Right renal cortex interstitium (tissue), 3 donors: ENCODE measurements at regions not wholly inside any gene's neighbourhood (a gene's known extent, or its start where the extent isn't known, plus 50 kb on each side); places are given as distances from the start of the nearest gene placed in this dataset.

Experiments used
- DNase-seq, 3 donors: peaks; one replicate each; pipeline ENCODE4 v3.0.0-alpha.2; 2013; ENCODE audit warnings: low read depth in 3 of 3, low spot score in 2 of 3

GRCh38 chr3:83729576-83729975, 1229.2 kb upstream of the CADM2 start:
- DNase-seq, result no peak

DNA sequence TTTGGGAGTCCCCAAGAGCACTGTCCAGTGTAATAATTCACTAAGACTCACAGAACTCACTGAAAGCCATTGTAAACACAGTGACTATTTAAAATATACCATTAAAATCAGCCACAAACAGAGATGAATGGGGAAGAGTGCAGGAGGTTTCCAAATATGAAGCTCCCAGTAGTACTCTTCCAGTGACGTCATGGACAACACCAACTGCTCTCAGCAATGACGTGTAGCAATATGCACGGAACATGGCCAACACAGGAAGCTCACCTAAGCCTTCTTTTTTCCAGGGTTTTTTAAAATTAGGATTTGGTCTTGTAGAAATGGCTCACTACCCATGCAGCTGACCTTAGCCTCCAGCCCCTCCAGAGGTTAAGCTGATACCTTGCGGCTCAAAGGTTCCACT, 1224.1 kb upstream of the CADM2 start:
- no peak for DNase-seq

GRCh38 chr3:83738202-83738601, 1220.6 kb upstream of the CADM2 start:
- DNase-seq, result no peak

GRCh38 chr3:83740504-83740903, 1218.3 kb upstream of the CADM2 start:
- no peak for DNase-seq

- DNase-seq, result no peak
Observed at GRCh38 chr3:83765956-83766355, 1192.8 kb upstream of the CADM2 start.

DNA sequence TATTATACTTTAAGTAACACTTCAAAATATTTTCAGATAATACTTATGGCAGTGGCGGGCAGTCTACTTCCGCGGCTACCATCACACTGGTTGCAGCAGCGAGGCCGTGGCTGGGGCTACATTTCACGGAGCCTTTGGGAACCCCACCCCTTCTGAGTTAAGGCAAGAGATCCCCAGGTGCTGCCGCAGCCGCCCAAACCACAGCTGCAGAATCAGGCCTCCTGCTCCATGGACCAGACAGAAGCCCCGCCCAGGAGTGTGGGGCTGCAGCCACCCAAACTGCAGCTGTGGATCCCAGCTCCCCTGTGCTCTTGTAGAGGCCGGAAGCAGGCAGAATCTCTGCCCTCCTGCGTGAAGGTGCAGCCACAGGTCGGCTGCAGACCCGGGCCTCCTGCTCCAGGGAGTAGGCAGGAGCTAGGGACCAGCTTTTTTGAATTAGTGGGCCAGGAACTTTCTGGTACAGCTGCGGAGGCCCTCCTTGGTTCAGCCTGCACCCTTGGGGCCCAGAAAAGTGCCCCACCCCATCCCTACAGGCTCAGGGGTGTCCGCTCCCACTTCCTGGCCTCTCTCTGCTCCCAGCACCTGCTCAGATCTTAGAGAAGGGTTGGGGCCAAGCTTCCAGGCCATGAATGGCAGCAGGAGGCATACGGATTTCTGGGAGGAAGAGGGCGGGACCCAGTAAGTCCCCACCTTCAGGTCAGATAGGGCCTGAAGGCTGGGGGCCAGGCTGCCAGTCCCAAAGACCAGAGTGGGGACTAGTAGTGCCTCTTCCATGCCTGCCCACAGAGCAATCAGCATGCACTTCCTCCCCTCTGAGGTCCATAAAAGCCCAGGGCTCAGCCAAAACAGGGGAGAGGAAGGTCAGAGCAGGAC, 1188.8 kb upstream of the CADM2 start:
- DNase-seq, result no peak

- no peak for DNase-seq
Observed at GRCh38 chr3:83770664-83771402, 1188.0 kb upstream of the CADM2 start.

DNA sequence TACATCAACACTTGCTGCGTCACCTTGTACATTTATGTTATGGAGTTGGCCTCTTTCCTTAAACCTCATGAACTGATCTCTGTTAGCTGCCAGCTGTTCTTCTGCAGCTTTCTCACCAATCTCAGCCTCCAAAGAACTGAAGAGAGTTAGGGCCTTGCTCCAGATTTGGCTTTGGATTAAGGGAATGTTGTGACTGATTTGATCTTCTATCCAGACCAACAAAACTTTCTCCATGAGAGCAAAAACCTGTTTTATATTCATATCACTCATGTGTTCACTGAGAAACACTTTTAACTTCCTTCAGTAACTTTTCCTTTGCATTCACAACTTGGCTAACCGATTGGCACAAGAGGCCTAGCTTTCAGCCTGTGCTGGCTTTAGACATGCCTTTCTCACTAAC, 1156.0 kb upstream of the CADM2 start:
- DNase-seq, result no peak

- no peak for DNase-seq
Observed at GRCh38 chr3:83807511-83807910, 1151.3 kb upstream of the CADM2 start.

DNA sequence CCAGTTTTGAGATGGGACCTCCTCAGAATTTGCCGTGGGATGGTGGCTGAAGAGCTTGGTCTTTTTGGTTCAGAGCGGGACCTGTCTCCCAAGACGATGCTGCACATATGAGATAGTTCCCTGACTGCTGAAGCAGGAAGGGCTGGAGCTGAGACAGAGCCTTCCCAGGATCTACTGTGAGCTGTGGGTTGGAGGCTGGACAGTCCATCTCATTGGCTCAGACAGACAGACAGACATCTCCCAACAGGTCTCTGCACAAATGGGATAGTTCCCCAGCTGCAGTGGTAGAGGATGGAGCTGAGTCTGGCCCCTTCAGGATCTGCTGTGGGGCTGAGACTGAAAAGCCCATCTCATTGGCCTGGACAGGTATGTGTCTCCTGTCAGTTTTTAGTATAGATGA, 1145.6 kb upstream of the CADM2 start:
- DNase-seq, result no peak

DNA sequence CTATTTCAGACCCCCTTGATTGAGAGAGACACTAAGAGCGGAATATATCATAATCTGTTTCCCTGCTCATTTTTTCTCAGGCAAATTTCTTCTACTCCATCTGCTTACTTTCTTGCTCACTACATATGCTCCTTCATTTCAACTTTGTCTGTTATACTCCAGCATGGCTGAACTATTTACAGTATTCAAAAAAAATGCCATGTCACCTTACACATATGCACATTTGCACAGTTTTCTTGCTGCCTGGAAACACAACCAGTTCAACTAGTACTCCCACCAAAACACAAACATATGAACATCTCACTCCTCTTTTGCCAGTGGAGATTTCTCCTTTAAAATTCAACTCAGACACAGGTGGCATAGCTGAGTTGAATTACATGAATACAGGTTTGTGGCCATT, 1142.1 kb upstream of the CADM2 start:
- DNase-seq, result no peak

DNA sequence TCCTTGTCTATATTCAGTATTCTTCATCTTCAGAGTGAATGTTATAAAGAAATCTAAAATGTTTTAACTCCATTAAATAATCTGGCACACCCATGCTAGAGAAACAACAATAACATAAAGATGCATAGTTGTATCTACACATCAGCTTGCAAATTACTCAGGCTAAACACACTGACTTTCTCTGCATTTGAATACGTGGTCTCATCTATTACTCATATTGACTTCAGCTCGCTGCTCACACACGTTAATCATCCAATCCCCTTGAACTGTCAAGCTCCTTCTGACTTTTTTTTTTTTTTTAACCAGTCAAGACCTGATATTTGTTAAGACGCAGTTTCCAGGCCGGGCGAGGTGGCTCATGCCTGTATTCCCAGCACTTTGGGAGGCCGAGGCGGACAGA, 1137.3 kb upstream of the CADM2 start:
- no peak for DNase-seq

- no peak for DNase-seq
Observed at GRCh38 chr3:83823095-83823494, 1135.7 kb upstream of the CADM2 start.

DNA sequence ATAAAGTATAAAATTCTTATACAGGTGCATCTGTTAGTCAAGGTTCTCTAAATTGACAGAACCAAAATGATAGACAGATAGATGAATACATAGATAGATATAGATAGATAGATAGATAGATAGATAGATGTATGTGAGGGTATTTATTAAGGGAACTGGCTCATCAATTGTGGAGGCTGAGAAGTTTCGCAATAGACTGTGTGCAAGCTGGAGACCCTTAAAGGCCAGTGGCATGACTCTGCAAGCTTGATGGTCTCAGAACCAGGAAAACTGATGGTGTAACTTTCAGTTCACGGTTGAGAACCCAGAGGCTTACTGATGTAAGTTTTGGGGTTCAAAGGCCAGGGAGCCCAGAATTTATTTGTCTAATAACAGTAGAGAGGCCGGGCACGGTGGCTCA, 1123.7 kb upstream of the CADM2 start:
- no peak for DNase-seq

GRCh38 chr3:83842511-83842910, 1116.3 kb upstream of the CADM2 start:
- DNase-seq, result no peak

- no peak for DNase-seq
Observed at GRCh38 chr3:83843716-83844115, 1115.1 kb upstream of the CADM2 start.

DNA sequence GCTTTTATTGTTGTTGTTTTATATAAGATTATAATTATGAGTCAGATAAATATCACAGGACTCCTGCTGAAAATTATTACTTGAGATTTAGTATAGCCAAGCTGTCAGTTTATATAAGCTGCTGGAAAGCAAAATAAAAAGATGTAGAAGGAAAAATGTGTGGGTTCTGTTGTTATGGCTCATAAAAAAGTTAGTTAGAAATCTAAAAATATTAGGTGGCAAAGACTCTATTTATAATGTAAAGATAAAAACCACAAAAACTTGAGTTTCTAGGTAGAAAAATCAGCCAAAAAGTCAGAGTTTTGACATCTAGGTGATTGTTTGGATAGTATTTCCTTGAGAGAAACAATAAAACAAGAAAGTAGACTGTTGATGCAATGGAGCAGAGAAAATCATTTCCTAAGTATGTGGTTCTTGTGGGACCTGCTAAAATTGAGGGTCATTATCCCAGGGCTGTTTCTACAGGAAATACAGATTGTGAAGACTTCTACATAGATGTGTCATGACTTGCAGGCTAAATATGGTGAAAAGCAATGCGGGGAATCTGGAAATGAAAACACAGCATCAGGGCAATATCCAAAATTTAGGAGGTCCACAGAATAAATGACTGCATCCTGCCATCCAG, 1109.6 kb upstream of the CADM2 start:
- DNase-seq, result no peak

GRCh38 chr3:83863380-83863779, 1095.4 kb upstream of the CADM2 start:
- DNase-seq, result no peak

- no peak for DNase-seq
Observed at GRCh38 chr3:83868909-83869567, 1089.8 kb upstream of the CADM2 start.

- DNase-seq, result no peak
Observed at GRCh38 chr3:83873550-83873949, 1085.2 kb upstream of the CADM2 start.

GRCh38 chr3:83877910-83878309, 1080.9 kb upstream of the CADM2 start:
- no peak for DNase-seq
